ENCODE measurements at regions not wholly inside any gene's neighbourhood (a gene's known extent, or its start where the extent isn't known, plus 50 kb on each side); places are given as distances from the start of the nearest gene placed in this dataset.

- Histone ChIP-seq H3K4me1 (ENCODE audit: low read depth) (peaks cover 42% of the 10 kb centered on the region), H3K27ac (peak overlapping the region; percentile 44), H3K4me3 (no peak overlapping the region), H3K27me3 (no peaks in the 10 kb centered on the region), H3K9me3 (ENCODE audit: low read depth) (no peaks in the 10 kb centered on the region), H3K36me3 (no peaks in the 10 kb centered on the region)
- no peak for TF ChIP-seq CTCF (IDR thresholded peaks at IDR 0.05; ENCODE audit: low read depth, low read length)
- peak in 1 of 2 donors; percentile 29 for DNase-seq (ENCODE audit: low read depth in 1 of 2, low spot score in 1 of 2)
Measured at GRCh38 chr10:78297997-78298396, 264.3 kb downstream of the RPS24 start.

GRCh38 chr10:78298835-78299234 is 265.2 kb downstream of the RPS24 start:
- DNase-seq (ENCODE audit: low read depth in 1 of 2, low spot score in 1 of 2): no peak
- Histone ChIP-seq H3K36me3 (no peaks in the 10 kb centered on the region), H3K27me3 (no peaks in the 10 kb centered on the region), H3K27ac (no peak overlapping the region), H3K4me1 (ENCODE audit: low read depth) (peaks cover 37% of the 10 kb centered on the region), H3K9me3 (ENCODE audit: low read depth) (no peaks in the 10 kb centered on the region), H3K4me3 (no peak overlapping the region)
- TF ChIP-seq CTCF (IDR thresholded peaks at IDR 0.05; ENCODE audit: low read depth, low read length): no peak

GRCh38 chr10:78299851-78300468 is 266.3 kb downstream of the RPS24 start:
- no peaks in the 10 kb centered on the region for H3K9me3 ChIP-seq (ENCODE audit: low read depth)
- H3K27ac ChIP-seq: no peak overlapping the region
- H3K4me3 ChIP-seq: no peak overlapping the region
- H3K27me3 ChIP-seq: no peaks in the 10 kb centered on the region
- no peak for DNase-seq (ENCODE audit: low read depth in 1 of 2, low spot score in 1 of 2)
- H3K4me1 ChIP-seq (ENCODE audit: low read depth): peaks cover 28% of the 10 kb centered on the region
- no peak for TF ChIP-seq CTCF (IDR thresholded peaks at IDR 0.05; ENCODE audit: low read depth, low read length)
- no peaks in the 10 kb centered on the region for H3K36me3 ChIP-seq

- Histone ChIP-seq H3K4me3 (no peak overlapping the region), H3K27ac (no peak overlapping the region), H3K4me1 (ENCODE audit: low read depth) (peaks cover 24% of the 10 kb centered on the region), H3K27me3 (no peaks in the 10 kb centered on the region), H3K9me3 (ENCODE audit: low read depth) (no peaks in the 10 kb centered on the region), H3K36me3 (no peaks in the 10 kb centered on the region)
- DNase-seq (ENCODE audit: low read depth in 1 of 2, low spot score in 1 of 2): no peak
- no peak for TF ChIP-seq CTCF (IDR thresholded peaks at IDR 0.05; ENCODE audit: low read depth, low read length)
Measured at GRCh38 chr10:78300526-78300925, 266.9 kb downstream of the RPS24 start.

- no peak overlapping the region for H3K4me3 ChIP-seq
- peak overlapping the region; percentile 86 for H3K27ac ChIP-seq
- no peaks in the 10 kb centered on the region for H3K27me3 ChIP-seq
- peaks cover 17% of the 10 kb centered on the region for H3K4me1 ChIP-seq (ENCODE audit: low read depth)
- no peak for DNase-seq (ENCODE audit: low read depth in 1 of 2, low spot score in 1 of 2)
- TF ChIP-seq CTCF (IDR thresholded peaks at IDR 0.05; ENCODE audit: low read depth, low read length): no peak
- H3K36me3 ChIP-seq: no peaks in the 10 kb centered on the region
- no peaks in the 10 kb centered on the region for H3K9me3 ChIP-seq (ENCODE audit: low read depth)
Measured at GRCh38 chr10:78301481-78301880, 267.8 kb downstream of the RPS24 start.

Data from cardiac muscle cell (in vitro differentiated cells and primary cell).